ENCODE measurements at regions not wholly inside any gene's neighbourhood (a gene's known extent, or its start where the extent isn't known, plus 50 kb on each side); places are given as distances from the start of the nearest gene placed in this dataset.

GRCh38 chr4:178275671-178276360 lies 833.6 kb upstream of the AGA start:
- DNase-seq (ENCODE audit: low read depth in 2 of 2): no peak

DNA sequence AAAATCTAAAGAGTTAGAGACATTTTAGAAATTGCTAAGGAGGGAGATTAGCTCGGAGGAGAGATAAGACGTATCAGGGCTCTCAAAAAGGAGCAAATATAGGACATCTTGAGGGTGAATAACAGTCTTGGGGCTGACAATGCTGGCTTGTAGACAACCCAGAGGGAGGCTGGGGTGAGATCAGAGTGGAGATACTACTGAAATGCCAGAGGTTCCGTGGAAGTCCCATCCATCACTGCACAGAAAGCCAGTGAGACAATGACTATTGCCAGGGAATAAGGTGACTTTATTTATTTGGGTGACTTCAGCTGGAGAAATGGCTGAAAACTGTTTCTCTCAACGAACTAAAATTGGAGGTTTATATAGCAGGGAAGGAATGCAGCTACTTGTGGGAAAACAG lies 838.1 kb upstream of the AGA start:
- no peak for DNase-seq (ENCODE audit: low read depth in 2 of 2)

GRCh38 chr4:178288462-178288861 lies 846.2 kb upstream of the AGA start:
- DNase-seq (ENCODE audit: low read depth in 2 of 2): no peak

GRCh38 chr4:178293601-178294000 lies 851.4 kb upstream of the AGA start:
- DNase-seq (ENCODE audit: low read depth in 2 of 2): no peak

GRCh38 chr4:178296669-178297068 lies 854.4 kb upstream of the AGA start:
- no peak for DNase-seq (ENCODE audit: low read depth in 2 of 2)

- DNase-seq (ENCODE audit: low read depth in 2 of 2): no peak
These were observed 864.3 kb upstream of the AGA start for GRCh38 chr4:178306565-178306964.

DNA sequence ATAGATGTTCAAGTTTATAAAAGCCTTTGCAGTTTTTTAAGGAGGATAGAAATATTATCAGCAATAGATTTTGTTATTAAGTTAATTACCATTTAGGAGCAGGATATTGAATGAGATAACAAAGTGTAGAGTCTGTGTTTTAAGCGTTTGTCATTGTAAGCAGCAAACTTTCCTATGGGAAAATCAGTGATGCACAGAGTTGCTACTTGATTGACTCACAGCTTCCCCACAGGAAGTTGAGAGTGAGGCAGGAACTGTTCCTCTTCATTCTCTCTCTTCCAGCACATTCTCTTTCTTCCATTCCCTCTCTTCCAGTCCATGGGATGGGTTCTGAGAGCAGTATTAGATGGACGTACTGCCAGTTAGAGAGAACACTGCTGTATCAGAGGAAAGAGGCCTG lies 867.7 kb upstream of the AGA start:
- no peak for DNase-seq (ENCODE audit: low read depth in 2 of 2)

- DNase-seq (ENCODE audit: low read depth in 2 of 2): no peak
These were observed 869.8 kb upstream of the AGA start for GRCh38 chr4:178311997-178312396.

- DNase-seq (ENCODE audit: low read depth in 2 of 2): no peak
These were observed 872.0 kb upstream of the AGA start for GRCh38 chr4:178314287-178314686.

DNA sequence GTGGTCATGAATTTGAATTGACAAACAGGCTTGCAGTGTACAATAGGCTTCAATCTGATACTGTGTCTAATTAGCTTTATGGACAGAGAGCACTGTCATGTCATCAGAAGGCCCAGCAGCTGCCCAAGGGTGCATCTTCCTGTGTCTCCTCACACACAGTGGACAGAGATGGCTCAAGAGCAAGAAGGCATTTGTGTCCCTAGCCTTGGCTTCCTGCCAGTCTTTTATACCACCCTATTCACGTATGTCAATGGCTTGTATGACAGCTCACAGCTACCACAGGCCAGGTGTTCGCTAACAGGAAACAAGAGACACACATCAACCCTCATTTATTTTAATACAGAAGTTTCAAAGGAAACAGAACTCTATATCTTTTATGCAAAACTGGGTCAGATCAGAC lies 874.0 kb upstream of the AGA start:
- no peak for DNase-seq (ENCODE audit: low read depth in 2 of 2)

- no peak for DNase-seq (ENCODE audit: low read depth in 2 of 2)
These were observed 877.8 kb upstream of the AGA start for GRCh38 chr4:178320003-178320402.

DNA sequence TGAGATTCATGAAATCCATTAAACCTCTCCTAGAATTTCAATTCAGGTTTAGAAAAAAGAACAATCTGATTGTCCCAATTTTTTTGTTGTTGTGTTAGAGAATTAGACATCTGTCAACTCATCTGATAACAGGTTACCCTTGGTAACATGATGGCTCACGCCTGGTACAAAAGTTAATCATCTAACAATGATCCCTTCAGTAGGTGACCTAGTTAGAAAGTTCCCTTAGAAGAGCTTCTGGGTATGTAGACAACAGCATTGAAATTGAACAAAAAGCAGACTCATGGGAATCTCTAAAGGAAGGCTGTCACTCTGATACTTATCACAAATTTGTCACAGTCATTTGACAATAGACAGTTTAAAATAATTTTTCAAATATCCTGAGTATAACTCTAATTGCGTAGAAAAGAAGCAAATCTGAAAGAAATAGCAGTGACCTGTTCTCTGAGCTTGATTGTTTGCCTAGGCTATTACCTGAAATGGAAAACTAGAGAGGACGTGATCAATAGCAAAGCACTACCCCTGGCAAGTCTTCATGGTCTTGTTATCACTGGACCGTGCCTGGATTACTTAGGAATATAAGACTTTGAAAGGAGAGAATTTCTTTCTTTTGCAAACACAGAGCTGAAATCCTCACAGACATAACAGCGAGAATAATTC lies 880.4 kb upstream of the AGA start:
- DNase-seq (ENCODE audit: low read depth in 2 of 2): no peak

DNA sequence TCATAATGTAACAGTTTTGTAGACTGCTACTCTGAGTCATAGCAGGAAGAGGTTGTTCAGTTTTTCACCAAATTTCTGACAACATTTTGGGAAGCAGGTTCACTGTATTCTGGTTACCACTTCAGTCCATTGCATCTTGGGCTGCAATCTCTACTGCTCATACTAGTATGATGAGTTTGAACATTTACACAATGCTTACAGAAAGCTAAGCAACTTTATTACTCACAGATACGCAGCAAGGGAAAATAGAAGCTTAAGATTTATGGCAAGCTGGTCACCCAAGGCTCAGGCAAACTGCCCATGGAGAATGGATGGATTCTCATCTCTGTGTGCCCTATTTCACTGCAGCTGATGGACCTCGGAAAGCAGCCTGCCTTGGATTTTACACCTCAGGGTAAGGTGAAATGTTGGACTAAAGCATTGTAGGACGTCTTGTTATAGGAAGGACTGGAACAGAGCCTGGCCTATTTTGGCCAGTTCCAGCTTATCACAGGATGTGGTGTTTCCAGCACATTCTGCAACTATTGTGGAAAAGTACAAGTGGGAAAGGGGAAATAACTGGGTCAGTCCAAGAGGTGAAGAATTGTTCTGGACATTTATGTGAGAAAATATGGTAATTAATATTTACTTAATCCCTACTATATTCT lies 887.1 kb upstream of the AGA start:
- no peak for DNase-seq (ENCODE audit: low read depth in 2 of 2)

DNA sequence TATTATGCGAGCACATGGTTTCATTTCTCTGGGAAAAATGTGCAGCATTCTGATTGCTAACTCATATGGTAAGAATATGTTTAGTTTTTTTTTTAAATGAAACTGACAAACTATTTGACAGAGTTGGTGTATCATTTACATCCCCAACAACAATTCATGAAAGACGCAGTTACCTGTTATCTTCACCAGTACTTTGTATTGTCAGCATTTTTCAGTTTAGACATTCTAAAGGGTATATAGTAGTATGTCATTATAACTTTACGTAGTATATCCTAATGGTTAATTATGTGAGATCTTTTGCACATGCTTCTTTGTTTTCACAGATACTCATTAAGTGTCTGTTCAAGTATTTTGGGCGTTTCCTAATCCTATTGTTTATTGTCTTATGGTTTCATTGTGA lies 891.1 kb upstream of the AGA start:
- DNase-seq (ENCODE audit: low read depth in 2 of 2): no peak

- DNase-seq (ENCODE audit: low read depth in 2 of 2): no peak
These were observed 897.5 kb upstream of the AGA start for GRCh38 chr4:178339769-178340168.

- DNase-seq (ENCODE audit: low read depth in 2 of 2): no peak
These were observed 898.2 kb upstream of the AGA start for GRCh38 chr4:178340468-178340867.

DNA sequence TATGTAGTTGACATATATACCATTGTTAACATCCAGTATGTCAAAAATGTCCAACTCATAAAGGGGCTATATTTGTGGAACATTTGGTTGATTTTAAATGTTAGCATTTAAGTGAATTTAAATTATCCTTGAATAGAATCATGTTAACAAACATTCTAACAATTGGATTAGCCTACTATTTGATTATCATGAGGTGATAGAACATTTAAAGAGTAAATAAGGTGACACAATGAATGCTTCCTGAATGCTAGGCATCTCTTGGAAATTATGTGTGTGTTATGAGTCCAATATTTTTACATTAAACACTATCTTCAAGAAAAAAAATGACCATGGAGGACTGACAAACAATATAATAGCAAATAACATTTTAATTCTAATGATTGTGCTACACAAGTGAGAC lies 901.9 kb upstream of the AGA start:
- DNase-seq (ENCODE audit: low read depth in 2 of 2): no peak

GRCh38 chr4:178347111-178347510 lies 904.9 kb upstream of the AGA start:
- DNase-seq (ENCODE audit: low read depth in 2 of 2): no peak

DNA sequence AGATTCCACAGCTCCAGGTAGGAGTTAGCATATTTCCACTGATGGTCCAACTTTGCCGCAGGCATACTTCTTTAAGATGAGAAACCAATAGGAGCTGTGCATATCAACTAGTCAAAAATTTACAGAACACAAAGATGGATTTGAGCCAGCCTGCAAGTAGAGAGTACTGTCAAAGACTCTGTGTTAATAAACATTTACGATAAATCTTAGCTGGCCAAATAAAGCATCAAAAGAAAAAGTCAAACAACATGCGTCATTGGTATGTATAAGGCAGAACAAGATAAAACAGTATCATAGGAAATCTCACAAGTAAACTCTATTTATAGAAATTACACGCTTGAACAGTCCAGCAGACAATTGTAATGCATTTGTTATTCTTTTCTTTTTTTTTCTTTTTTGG lies 907.4 kb upstream of the AGA start:
- DNase-seq (ENCODE audit: low read depth in 2 of 2): no peak

DNA sequence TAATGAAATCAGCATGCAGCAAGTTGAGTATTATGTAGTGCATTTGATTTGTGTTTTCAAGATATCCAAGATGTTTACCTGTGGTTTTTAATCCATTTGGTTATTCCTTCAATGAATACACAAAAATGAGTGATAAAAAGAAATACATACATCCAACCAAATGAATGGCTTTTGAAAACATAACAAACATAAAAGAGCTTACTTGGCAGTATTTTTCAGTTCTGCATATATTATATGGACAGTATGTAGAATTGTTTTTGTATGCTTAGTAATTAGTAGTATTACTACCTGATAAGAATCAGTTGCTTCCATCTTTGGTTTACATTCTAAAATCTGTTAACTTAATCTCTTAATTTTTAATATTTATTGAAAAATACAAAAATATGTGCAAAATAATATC lies 908.9 kb upstream of the AGA start:
- DNase-seq (ENCODE audit: low read depth in 2 of 2): no peak

GRCh38 chr4:178356725-178357124 lies 914.5 kb upstream of the AGA start:
- DNase-seq (ENCODE audit: low read depth in 2 of 2): no peak

- DNase-seq (ENCODE audit: low read depth in 2 of 2): no peak
These were observed 943.2 kb upstream of the AGA start for GRCh38 chr4:178385481-178385880.

DNA sequence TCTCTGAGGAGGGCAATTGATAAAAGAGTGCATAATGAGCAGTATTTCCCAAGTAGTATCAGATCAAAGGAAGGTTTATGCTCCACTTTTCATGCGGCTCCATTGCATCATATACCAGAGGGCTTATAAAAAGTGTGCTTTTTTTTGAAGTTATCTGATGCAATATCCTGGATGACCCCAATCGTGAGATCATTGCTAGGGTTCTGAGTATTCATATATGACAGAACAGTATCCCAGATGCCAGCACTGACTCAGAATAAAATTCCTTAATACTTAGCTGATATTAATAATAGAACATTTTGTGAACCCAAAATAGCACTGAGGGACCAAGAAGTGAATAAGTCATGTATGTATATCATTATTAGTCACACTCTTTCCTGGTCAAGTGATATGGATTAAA lies 945.5 kb upstream of the AGA start:
- no peak for DNase-seq (ENCODE audit: low read depth in 2 of 2)

Data from stimulated activated CD8-positive, alpha-beta memory T cell treated with anti-CD3 and anti-CD28 coated beads, Interleukin-7, amount 100 ng/mL, for 1 hour (primary cell).